ENCODE measurements at regions not wholly inside any gene's neighbourhood (a gene's known extent, or its start where the extent isn't known, plus 50 kb on each side); places are given as distances from the start of the nearest gene placed in this dataset.

DNA sequence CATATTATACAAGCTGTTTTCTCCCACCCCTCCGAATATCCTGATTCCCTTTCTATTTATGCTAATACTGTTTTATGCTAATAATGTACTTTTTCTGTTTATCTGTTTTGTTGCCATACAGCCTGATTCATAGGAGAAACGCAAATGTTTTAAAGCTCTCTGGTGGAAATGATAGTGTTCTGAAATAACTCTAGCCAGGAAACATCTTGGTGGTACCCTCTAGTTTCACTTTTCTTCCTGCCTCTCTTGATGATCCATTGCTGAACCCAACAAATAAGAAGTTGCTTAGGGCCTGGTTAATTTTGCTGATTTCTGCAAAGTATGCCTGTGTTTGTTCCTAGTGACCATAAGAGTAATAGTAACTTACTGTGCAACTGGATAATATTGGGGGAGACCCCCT lies 148.4 kb upstream of the KCTD1 start:
- DNase-seq (no peak), FAIRE-seq (no peak)
- no peaks in the 10 kb centered on the region for H3K27me3 ChIP-seq (ENCODE audit: control insufficient read depth, insufficient read depth, low read length)
- H3K27ac ChIP-seq (ENCODE audit: low read depth in 2 of 2, low read length in 2 of 2) = no peak overlapping the region
- intact Hi-C loops (cut with DNase I) = no loop called here
- no peak overlapping the region for H3K9ac ChIP-seq (ENCODE audit: low read length in 3 of 3)
- H3K36me3 ChIP-seq (ENCODE audit: control insufficient read depth in 2 of 3, insufficient read depth in 3 of 3, low read length in 3 of 3) = no peaks in the 10 kb centered on the region
- no peak overlapping the region for H3K4me3 ChIP-seq (ENCODE audit: low read length in 3 of 3)
- H3K9me3 ChIP-seq (ENCODE audit: control insufficient read depth in 2 of 3, insufficient read depth in 1 of 3, low read length in 3 of 3) = no peaks in the 10 kb centered on the region
- TF ChIP-seq, protein P1, sequence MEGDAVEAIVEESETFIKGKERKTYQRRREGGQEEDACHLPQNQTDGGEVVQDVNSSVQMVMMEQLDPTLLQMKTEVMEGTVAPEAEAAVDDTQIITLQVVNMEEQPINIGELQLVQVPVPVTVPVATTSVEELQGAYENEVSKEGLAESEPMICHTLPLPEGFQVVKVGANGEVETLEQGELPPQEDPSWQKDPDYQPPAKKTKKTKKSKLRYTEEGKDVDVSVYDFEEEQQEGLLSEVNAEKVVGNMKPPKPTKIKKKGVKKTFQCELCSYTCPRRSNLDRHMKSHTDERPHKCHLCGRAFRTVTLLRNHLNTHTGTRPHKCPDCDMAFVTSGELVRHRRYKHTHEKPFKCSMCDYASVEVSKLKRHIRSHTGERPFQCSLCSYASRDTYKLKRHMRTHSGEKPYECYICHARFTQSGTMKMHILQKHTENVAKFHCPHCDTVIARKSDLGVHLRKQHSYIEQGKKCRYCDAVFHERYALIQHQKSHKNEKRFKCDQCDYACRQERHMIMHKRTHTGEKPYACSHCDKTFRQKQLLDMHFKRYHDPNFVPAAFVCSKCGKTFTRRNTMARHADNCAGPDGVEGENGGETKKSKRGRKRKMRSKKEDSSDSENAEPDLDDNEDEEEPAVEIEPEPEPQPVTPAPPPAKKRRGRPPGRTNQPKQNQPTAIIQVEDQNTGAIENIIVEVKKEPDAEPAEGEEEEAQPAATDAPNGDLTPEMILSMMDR (IDR thresholded peaks at IDR 0.05; ENCODE audit: borderline replicate concordance, extremely low read depth, insufficient read depth) = no peak
- no peaks in the 10 kb centered on the region for H3K4me1 ChIP-seq (ENCODE audit: control insufficient read depth in 2 of 3, insufficient read depth in 2 of 3, low read depth in 1 of 3, low read length in 3 of 3)

GRCh38 chr18:26696308-26696707 lies 148.0 kb upstream of the KCTD1 start:
- intact Hi-C loops (cut with DNase I) = no loop called here
- DNase-seq = no peak
- Histone ChIP-seq H3K27me3 (ENCODE audit: control insufficient read depth, insufficient read depth, low read length) (no peaks in the 10 kb centered on the region), H3K4me3 (ENCODE audit: low read length in 3 of 3) (no peak overlapping the region), H3K9ac (ENCODE audit: low read length in 3 of 3) (no peak overlapping the region), H3K27ac (ENCODE audit: low read depth in 2 of 2, low read length in 2 of 2) (no peak overlapping the region), H3K4me1 (ENCODE audit: control insufficient read depth in 2 of 3, insufficient read depth in 2 of 3, low read depth in 1 of 3, low read length in 3 of 3) (no peaks in the 10 kb centered on the region), H3K36me3 (ENCODE audit: control insufficient read depth in 2 of 3, insufficient read depth in 3 of 3, low read length in 3 of 3) (no peaks in the 10 kb centered on the region), H3K9me3 (ENCODE audit: control insufficient read depth in 2 of 3, insufficient read depth in 1 of 3, low read length in 3 of 3) (no peaks in the 10 kb centered on the region)
- no peak for FAIRE-seq
- TF ChIP-seq, protein P1 (IDR thresholded peaks at IDR 0.05; ENCODE audit: borderline replicate concordance, extremely low read depth, insufficient read depth) = no peak

GRCh38 chr18:26689226-26689879 lies 141.0 kb upstream of the KCTD1 start:
- DNase-seq = no peak
- intact Hi-C loops (cut with DNase I) = no loop called here
- H3K27ac ChIP-seq (ENCODE audit: low read depth in 2 of 2, low read length in 2 of 2) = no peak overlapping the region
- no peaks in the 10 kb centered on the region for H3K9me3 ChIP-seq (ENCODE audit: control insufficient read depth in 2 of 3, insufficient read depth in 1 of 3, low read length in 3 of 3)
- FAIRE-seq = no peak
- TF ChIP-seq, protein P1 (IDR thresholded peaks at IDR 0.05; ENCODE audit: borderline replicate concordance, extremely low read depth, insufficient read depth) = no peak
- H3K4me3 ChIP-seq (ENCODE audit: low read length in 3 of 3) = no peak overlapping the region
- H3K9ac ChIP-seq (ENCODE audit: low read length in 3 of 3) = no peak overlapping the region
- H3K36me3 ChIP-seq (ENCODE audit: control insufficient read depth in 2 of 3, insufficient read depth in 3 of 3, low read length in 3 of 3) = no peaks in the 10 kb centered on the region
- no peaks in the 10 kb centered on the region for H3K27me3 ChIP-seq (ENCODE audit: control insufficient read depth, insufficient read depth, low read length)
- peaks cover 2 to 7% (median 5%) of the 10 kb centered on the region in 3 donors for H3K4me1 ChIP-seq (ENCODE audit: control insufficient read depth in 2 of 3, insufficient read depth in 2 of 3, low read depth in 1 of 3, low read length in 3 of 3)

GRCh38 chr18:26686532-26686931 lies 138.2 kb upstream of the KCTD1 start:
- H3K9me3 ChIP-seq (ENCODE audit: control insufficient read depth in 2 of 3, insufficient read depth in 1 of 3, low read length in 3 of 3) = no peaks in the 10 kb centered on the region
- H3K27me3 ChIP-seq (ENCODE audit: control insufficient read depth, insufficient read depth, low read length) = no peaks in the 10 kb centered on the region
- H3K4me1 ChIP-seq (ENCODE audit: control insufficient read depth in 2 of 3, insufficient read depth in 2 of 3, low read depth in 1 of 3, low read length in 3 of 3) = peaks cover 2 to 7% (median 5%) of the 10 kb centered on the region in 3 donors
- FAIRE-seq = no peak
- no peak overlapping the region for H3K9ac ChIP-seq (ENCODE audit: low read length in 3 of 3)
- intact Hi-C loops (cut with DNase I) = no loop called here
- TF ChIP-seq, protein P1 (IDR thresholded peaks at IDR 0.05; ENCODE audit: borderline replicate concordance, extremely low read depth, insufficient read depth) = no peak
- H3K36me3 ChIP-seq (ENCODE audit: control insufficient read depth in 2 of 3, insufficient read depth in 3 of 3, low read length in 3 of 3) = no peaks in the 10 kb centered on the region
- H3K4me3 ChIP-seq (ENCODE audit: low read length in 3 of 3) = no peak overlapping the region
- DNase-seq = peak in 2 of 5 donors; percentile 8 to 33
- no peak overlapping the region for H3K27ac ChIP-seq (ENCODE audit: low read depth in 2 of 2, low read length in 2 of 2)

Data from kidney (tissue), 13 donors.